ENCODE measurements at regions not wholly inside any gene's neighbourhood (a gene's known extent, or its start where the extent isn't known, plus 50 kb on each side); places are given as distances from the start of the nearest gene placed in this dataset.
"Not testable (repeated sequence)": the region's sequence is repeated elsewhere in the genome, so short reads cannot be mapped to it uniquely, and the experiment has no call there.

DNA sequence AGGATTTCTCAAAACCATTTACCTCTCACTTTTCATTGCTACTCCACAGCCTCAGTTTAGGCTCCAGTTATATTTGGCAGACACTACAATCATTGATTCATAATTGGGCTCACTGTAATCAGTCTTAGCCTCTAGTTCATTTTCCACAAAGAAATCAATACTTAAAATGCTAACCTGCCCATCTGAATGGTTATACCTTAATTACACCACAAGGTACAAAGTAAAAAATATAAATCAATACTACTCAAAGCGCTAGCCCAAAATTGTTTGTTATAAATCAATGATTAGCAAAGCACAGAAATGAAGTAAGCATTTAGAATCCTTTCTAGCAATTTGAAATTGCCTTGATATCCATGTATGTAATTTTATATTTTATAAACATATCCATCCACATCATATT, 222.6 kb upstream of the NDST3 start:
- DNase-seq (ENCODE audit: low read depth): no peak

DNA sequence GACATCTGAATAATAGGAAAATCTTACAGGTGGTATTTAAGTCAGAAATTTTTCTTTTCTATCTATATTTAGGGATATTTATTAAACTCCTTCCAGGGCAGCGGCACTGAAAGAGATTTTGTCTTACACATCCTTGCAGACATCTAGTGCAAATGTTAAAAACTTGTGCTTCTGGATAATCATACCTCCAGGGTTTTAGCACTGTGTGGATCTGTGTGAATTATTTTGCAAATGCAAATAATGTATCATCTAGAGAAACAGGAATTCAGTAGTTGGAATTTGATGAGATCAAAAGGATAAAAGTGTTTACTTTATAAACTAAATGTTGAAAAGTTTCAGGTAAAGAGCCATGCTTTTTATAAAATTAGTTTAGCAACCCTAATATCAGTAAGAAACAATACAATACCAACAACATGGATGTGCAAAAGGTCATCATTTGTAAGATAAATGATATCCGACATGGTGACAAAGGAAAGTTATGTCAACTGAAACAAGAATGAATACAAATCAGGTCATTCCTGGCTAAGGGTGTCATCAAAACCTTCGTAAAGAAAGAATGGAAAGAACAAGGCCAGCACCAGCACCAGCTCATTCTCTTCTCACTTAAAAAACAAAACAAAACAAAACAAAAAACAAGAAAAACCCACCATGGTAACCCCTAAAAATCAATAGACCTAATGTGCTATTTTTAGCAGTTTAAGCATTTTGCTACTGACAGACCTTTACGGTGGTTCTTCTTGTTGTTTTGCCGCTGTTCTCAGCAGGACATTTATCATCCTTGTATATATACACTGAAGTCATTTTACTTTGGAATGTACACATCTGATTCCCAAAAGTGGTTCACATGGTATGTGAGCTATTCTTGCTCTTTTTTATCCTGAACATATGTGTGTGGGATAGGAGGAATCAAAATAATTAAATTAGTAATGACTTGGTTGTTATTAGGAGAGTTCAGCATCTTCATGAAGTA, 219.7 kb upstream of the NDST3 start:
- DNase-seq (ENCODE audit: low read depth): no peak

DNA sequence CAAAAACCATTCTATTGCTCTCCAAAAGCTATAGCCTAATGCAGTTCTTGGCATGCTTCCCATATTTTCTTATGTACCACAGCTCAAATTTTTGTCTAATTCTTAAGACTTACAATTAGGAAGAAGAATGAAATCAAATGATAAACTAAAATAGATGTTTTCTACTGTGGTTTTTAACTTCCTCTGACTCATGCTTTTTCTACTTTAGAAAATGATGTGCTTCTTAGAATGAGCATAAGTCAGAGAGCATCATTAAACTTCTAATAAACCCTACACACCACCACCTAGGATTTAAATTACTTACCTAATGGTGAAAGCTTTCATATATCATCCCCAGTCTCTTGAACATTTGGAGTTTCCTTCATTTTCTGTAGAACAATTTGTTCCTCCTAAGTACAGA, 217.0 kb upstream of the NDST3 start:
- DNase-seq (ENCODE audit: low read depth): no peak

DNA sequence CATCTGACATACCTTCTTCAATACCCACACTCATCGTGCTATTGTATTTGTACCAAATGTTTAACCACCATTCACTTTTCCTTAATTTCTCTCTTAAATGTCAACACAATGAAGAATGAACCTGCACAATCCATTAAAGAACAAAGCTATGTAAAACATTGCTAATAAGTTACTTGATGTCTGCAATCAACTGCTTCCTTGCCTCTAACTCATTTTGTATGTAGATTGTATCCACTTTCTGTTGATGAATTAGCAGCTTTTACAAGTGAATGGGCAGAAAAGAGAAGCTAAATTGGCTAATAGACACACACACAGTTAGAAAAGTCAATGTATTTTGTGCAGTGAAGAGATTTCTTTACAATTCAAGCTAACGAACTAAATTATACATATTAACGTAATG, 212.5 kb upstream of the NDST3 start:
- no peak for DNase-seq (ENCODE audit: low read depth)

DNA sequence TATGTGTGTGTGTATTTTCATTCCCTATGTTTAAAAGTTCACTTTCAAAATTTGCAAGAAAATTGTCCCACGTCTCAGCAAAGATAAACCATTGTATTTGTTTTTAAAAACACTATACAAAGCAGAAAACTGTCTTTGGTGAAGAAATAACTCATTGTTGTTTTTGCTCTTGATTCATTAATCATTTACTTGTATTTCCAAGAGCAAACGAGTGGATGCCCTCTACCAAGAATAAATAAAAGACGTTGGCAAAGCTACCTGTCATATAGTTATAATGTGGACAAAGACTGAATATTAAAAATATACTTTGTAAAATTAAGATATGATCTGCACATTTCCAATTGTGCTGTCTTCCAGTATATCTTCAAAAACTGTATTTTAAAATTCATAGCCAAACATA, 210.9 kb upstream of the NDST3 start:
- DNase-seq (ENCODE audit: low read depth): no peak

DNA sequence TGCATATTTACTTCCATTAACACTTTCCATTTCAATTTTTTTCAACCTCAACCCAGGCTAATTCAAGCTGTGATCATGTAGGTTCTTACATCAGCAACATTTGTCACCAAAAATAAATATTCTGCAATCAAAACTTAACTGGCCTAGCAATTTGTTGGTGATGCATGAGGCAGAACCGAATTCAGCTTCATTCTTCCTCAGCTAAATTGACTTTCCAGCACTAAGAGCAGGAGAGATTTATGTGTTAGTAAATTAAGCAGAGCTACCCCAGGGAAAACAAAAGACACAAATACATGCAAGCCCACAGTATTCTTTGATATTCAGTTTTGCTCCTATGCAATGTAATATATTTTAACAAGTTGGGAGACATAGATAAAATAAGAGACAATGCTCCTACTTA, 208.7 kb upstream of the NDST3 start:
- no peak for DNase-seq (ENCODE audit: low read depth)

DNA sequence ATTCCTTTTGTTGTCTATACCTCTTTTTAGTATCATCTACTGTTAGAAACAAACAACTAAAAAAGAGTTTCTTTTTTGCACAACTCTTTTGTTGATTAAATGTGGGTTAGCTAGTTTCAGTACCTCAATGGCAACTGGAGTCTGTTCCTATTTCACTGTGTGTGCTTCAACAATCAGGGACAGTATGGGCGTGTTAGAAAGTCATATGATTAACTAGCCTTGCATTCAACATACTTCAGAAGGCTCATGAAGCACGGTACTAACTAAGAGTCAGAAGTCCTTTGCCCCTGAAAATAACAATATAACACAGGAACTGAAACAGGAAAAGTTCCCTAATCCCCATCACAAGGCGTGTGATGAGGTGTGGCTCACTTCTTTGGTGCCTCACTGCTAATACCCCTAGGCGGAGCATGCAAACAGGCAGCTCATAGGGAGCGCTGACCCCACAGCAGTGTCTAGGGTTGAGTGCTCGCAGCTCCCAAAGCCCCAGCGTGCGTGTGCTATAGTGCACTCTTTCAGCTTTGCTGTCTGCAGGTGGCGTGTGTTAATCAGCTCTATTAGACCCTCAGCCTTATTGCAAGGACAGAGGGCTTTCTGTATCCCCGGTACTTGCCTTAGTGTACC, 203.1 kb upstream of the NDST3 start:
- no peak for DNase-seq (ENCODE audit: low read depth)

DNA sequence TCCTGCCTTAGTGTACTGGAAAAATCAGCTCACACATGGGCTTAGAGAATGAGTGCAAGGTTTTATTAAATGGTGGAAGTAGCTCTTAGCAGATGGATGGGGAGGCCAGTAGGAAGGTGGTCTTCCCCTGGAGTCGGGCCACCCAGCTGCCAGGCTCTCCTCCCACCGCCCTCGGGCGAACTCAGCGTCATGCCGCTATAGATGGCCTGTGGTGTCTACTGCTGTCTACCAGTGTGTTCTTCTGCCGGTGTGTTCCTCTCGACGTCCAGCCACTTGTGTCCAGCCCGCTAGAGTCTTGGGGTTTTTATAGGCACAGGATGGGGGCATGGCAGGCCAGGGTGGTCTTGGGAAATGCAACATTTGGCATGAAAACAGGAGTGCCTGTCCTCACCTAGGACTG, 198.7 kb upstream of the NDST3 start:
- DNase-seq (ENCODE audit: low read depth): no peak

DNA sequence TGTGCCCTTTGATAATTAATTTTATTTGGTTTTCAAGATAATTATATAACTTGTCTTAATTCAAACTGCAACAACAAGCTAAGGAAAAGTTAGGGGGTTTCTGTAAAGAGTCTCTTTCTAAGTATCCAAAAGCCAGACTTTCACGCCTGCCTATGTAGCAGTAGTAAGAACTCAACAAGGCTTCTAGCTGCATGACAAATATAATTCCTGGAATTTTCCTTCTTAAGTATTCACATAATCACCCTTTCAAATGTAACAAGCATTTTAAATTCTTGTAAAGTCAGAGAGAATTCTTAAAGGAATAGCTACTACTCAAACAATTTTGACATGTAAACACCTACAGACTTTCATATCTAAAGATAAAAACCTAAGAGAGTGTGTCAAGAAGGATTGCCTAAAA, 189.7 kb upstream of the NDST3 start:
- DNase-seq (ENCODE audit: low read depth): no peak

DNA sequence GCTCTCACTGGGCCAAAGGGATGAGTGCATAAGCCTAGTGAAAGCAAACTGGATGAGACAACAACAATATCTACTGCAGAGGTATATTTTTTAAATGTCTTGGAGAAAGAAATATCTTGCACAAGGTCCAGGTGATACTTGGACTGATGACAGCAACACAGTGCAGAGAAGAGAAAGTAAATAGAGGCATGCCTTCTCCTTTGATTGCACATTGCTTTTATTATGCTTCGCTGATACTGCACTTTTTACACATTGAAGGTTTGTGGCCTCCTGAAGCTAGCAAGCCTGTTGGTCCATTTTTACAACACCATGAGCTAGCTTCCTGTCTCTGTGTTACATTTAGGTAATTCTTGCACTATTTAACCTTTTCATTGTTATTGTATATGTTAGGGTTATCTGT, 189.0 kb upstream of the NDST3 start:
- DNase-seq (ENCODE audit: low read depth): no peak

DNA sequence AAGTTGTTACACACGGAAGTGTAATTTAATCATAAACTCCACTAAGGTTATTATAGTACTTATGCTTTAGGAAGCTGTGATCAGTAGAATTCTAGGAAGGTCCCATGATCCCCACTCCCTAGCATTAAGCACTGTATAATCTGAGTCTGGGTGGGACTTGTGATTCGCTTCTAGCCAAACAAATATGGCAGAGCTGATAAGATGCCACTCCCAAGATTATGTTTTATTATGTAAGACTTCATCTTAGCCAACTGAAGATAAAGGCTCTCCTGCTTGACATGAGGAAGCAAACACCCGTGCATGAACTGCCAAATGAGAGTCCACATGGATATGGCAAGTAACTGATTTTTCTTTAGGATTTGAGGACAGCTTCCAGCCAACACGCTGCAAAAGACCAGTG, 186.4 kb upstream of the NDST3 start:
- DNase-seq (ENCODE audit: low read depth): no peak

DNA sequence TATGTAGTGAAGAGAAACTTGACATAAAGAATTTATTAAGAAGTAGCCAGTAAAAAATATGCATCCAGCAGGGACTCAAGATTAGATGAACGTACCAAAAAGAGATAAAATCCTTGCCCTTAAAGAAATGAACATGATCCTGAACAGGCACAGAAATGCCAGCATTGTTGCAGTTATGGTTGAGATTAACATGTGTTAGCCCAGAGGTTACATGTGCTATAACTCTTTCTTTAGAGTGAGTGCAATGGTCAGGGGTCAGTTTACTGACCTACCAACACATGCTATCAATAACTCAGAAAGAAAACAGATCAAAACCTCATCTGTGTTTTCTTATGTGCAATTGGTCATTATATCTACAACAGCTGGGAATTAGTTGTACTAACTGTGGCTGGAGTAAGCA, 166.1 kb upstream of the NDST3 start:
- DNase-seq (ENCODE audit: low read depth): no peak

DNA sequence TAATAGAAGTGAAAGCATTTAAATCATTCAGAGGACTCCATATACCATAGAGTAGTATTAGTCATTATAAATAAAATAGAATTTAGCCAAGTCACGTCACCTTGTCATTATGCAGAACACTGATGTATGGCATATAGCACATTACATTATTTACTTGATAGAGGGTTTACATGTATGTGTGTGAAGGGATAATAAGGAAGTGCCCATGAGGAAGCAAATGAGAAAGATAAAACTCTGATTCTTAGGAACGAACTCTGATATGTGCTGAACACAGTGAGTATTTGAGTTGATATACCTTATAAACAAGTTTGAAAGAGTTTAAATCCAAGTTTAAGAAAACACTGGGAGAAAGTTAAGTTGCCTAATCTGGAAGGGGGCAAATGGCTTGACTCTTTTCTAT, 160.5 kb upstream of the NDST3 start:
- DNase-seq (ENCODE audit: low read depth): no peak

DNA sequence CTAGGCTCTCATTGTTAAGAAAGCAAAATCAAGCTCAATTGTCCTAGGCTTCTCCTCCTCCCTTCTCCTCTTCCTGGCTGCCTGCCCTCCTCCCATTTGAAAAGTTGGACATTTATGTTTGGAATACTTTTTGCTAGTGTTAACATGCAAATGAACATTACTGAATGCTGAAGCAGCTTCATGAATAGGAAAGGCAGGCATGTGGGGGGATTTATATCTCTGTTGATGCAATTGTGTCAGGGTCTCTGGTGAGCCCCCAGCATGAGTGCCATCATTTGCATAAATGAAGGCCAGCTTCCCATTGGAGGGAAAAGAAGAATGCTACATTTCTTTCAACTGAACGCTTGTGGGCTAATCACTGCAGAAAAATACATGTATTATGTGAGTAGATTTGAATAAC, 160.1 kb upstream of the NDST3 start:
- DNase-seq (ENCODE audit: low read depth): no peak

DNA sequence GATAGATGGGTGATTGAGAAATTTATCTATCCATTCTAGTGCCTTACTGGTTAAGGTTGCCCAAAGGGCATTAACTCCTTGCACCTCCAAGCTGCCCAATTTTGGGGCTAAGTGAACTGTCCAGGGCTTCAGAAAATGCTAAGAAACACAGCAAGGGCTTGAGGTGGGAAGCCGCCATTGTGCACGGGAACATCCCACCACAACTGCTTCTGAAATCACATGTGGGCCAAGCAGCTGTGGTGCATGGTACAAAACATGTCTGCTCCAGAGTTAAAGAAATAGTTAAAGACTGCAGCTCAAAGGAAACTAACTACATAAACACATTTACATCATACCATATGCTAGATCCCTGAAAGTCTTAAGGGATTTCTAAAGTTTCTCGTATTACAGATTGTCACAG, 144.3 kb upstream of the NDST3 start:
- DNase-seq (ENCODE audit: low read depth): no peak

DNA sequence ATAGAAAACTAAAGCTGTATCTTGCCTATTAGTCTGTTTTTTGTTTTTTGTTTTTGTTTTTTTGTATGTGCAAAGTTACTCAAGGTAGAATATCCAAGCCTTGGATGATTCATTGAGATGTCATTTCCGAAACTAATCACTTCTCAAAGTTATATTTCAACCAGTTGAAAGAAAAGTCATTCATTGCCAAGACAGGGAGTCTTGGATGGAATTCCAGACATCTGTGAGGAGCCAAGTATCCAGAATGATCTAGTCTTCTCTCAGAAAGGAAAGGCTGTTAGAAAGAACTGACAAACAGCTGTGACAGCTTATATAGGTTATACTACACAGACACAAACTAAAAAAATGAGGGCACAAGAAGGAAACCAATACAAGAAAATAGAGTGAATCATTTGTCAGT, 141.1 kb upstream of the NDST3 start:
- no peak for DNase-seq (ENCODE audit: low read depth)

DNA sequence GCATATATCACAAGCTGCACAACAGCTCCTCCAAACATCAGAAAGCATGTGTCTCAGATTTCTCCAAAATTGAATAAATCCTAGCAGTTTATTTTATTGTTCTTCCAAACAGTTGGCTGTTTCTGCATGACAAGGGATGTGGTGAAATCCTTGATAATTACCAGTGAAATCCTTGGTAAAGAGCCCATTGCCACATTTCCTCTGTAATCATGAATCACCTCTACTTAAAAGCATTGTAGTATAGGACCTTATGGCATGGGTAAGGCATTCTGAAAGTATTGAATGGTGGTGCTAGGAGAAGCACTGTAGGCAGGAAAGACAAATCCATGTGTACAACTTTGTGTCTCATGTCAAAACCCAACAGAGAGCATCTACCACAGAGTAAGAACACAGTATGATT, 135.8 kb upstream of the NDST3 start:
- no peak for DNase-seq (ENCODE audit: low read depth)

DNA sequence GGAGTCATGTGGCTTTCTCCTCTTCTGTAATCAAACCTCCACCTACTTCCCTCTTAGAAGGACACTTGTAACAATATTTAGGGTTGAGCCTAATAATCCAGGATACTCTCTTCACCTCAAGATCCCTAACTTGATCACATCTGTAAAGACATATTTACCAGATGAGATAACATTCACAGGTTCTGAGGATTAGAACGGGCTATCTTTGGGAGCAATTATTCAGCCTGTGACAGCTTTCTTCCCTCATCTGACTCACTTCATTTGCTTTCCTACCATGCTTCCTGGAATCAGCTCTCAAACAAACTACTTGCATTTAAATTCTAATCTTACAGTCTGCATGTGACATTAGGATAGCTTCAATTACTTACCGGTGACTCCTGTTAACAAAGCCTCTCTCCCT, 133.5 kb upstream of the NDST3 start:
- no peak for DNase-seq (ENCODE audit: low read depth)

DNA sequence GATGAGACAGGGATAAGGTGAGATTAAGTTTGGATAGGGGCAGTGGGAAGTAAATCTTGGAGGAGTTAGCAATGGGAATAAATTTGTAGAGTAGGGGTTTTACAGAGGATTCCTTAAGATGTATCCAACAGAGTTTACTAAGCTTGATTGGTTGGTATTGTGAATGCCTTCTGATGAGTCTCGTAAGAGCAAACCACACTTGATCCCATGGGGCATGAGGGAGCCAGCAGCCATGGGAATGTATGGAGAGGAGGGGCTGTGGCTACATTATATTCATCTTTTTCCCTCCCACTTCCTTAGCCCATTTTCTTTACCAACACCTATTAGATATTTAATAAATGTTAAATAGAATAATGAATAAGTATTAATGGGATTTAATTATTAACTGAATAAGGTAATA, 126.6 kb upstream of the NDST3 start:
- no peak for DNase-seq (ENCODE audit: low read depth)

DNA sequence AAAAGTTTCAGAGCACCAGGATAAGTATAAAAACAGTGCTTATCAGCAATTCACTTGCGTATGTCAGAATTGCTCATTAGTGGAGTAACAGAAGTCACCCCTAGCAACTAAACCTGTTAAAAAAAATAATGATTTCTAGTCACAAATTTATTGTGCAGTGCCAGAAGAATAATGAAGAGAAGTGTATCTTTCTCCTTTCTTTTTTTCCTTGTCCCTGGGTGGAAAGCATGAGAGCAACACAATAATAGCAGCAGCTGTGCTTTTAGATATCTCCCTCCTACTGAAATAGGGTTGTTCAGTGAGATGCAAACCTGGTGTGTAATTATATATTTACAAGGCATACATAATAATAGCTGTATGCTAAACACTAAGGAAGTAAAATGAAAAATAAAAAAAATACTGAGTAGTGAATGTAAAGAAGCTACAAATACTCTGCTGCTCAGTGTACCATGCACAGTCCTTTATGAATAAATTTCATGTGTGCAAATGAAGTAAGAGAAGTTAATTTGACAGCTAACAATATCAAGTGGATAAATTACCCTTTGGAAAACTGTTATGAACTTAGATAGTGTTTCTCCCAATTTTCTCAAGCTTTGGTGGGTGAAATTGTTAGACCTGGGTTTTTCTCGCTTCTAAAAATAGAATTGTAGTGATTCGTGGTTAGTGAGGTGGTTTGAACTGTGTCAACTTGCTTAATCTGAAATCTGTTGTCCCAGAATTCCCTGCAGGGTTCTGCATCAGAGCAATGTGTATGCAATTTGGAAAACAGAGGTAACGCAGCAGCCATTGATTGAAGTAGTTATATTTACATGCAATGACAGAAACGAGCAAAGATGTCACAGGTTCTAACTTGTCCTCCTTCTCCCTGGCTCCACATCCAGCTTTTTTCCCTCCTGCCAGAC, 125.7 kb upstream of the NDST3 start:
- no peak for DNase-seq (ENCODE audit: low read depth)

DNA sequence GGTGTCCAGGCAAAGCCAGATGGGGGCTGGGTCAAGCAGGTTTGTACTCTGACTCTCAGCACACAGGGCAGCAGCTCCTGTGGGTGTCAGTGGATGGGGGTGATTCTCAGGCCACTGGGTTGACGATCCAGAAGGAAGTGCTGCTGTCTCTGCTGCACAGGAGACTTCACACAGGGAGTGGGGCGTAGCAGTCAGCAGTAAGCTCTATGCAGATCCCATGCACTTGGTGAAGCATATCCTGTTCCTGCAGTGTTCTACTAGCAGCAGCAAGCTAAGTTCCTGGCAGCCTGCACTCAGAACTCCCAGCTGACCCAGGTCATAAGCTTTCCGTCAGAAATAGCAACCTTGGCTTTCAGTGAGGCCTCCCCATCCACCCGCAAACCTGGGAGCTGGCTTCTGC, 117.6 kb upstream of the NDST3 start:
- DNase-seq (ENCODE audit: low read depth): no peak

DNA sequence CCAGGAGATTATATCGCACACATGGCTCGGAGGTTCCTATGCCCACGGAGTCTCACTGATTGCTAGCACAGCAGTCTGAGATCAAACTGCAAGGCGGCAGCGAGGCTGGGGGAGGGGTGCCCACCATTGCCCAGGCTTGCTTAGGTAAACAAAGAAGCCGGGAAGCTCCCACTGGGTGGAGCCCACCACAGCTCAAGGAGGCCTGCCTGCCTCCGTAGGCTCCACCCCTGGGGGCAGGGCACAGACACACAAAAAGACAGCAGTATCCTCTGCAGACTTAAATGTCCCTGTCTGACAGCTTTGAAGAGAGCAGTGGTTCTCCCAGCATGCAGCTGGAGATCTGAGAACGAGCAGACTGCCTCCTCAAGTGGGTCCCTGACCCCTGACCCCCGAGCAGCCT, 112.0 kb upstream of the NDST3 start:
- DNase-seq (ENCODE audit: low read depth): not testable (repeated sequence)

DNA sequence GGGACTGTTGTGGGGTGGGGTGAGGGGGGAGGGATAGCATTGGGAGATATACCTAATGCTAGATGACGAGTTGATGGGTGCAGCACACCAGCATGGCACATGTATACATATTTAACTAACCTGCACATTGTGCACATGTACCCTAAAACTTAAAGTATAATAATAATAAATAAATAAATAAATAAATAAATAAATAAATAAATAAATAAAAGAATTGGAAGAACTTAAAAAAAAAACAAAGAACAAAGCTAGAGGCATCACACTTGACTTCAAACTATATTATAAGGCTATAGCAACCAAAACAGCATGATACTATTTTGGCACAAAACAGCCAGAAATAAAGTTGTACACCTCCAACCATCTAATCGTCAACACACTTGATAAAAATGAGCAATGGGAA, 106.5 kb upstream of the NDST3 start:
- not testable (repeated sequence) for DNase-seq (ENCODE audit: low read depth)

All from activated T-cell treated with anti-CD3 and anti-CD28 coated beads for 48 hours (primary cell).